ENCODE measurements at regions not wholly inside any gene's neighbourhood (a gene's known extent, or its start where the extent isn't known, plus 50 kb on each side); places are given as distances from the start of the nearest gene placed in this dataset.

GRCh38 chr1:192238421-192238820 lies 78.4 kb upstream of the RGS21 start:
- Mint-ChIP-seq H3K27me3 (no peaks in the 10 kb centered on the region), H3K9me3 (peaks cover 23% of the 10 kb centered on the region), H3K36me3 (ENCODE audit: insufficient read depth) (no peaks in the 10 kb centered on the region), H3K4me1 (no peaks in the 10 kb centered on the region), H3K4me3 (no peak overlapping the region), H3K27ac (ENCODE audit: low read depth) (no peak overlapping the region)
- ATAC-seq (replicated peaks; ENCODE audit: extremely low read depth, poor library complexity, severe bottlenecking) (no peak), DNase-seq (ENCODE audit: low spot score in 2 of 2) (no peak)

GRCh38 chr1:192243721-192244120 lies 73.1 kb upstream of the RGS21 start:
- H3K4me3 Mint-ChIP-seq, result no peak overlapping the region
- ATAC-seq (replicated peaks; ENCODE audit: extremely low read depth, poor library complexity, severe bottlenecking) (no peak), DNase-seq (ENCODE audit: low spot score in 2 of 2) (no peak)
- H3K27ac Mint-ChIP-seq (ENCODE audit: low read depth), result no peak overlapping the region
- peaks cover 20% of the 10 kb centered on the region for H3K9me3 Mint-ChIP-seq
- no peaks in the 10 kb centered on the region for H3K36me3 Mint-ChIP-seq (ENCODE audit: insufficient read depth)
- H3K4me1 Mint-ChIP-seq, result no peaks in the 10 kb centered on the region
- H3K27me3 Mint-ChIP-seq, result no peaks in the 10 kb centered on the region

- no peaks in the 10 kb centered on the region for H3K27me3 Mint-ChIP-seq
Measured at GRCh38 chr1:192251735-192252134, 65.1 kb upstream of the RGS21 start.

GRCh38 chr1:192252776-192253175 lies 64.0 kb upstream of the RGS21 start:
- H3K4me1 Mint-ChIP-seq, result no peaks in the 10 kb centered on the region
- H3K9me3 Mint-ChIP-seq, result peaks cover 13% of the 10 kb centered on the region
- no peak overlapping the region for H3K4me3 Mint-ChIP-seq
- no peaks in the 10 kb centered on the region for H3K27me3 Mint-ChIP-seq
- peaks cover 3% of the 10 kb centered on the region for H3K36me3 Mint-ChIP-seq (ENCODE audit: insufficient read depth)
- ATAC-seq (replicated peaks; ENCODE audit: extremely low read depth, poor library complexity, severe bottlenecking) (no peak), DNase-seq (ENCODE audit: low spot score in 2 of 2) (no peak)
- no peak overlapping the region for H3K27ac Mint-ChIP-seq (ENCODE audit: low read depth)

More at GRCh38 chr1:192251735-192252134, 65.1 kb upstream of the RGS21 start:
- Mint-ChIP-seq H3K36me3 (ENCODE audit: insufficient read depth) (peaks cover 3% of the 10 kb centered on the region), H3K27ac (ENCODE audit: low read depth) (no peak overlapping the region), H3K4me3 (no peak overlapping the region), H3K4me1 (no peaks in the 10 kb centered on the region), H3K9me3 (peaks cover 19% of the 10 kb centered on the region)
- DNase-seq (ENCODE audit: low spot score in 2 of 2), result no peak
- ATAC-seq (replicated peaks; ENCODE audit: extremely low read depth, poor library complexity, severe bottlenecking), result peak; percentile 24

GRCh38 chr1:192256674-192257334 lies 60.0 kb upstream of the RGS21 start:
- Mint-ChIP-seq H3K27me3 (no peaks in the 10 kb centered on the region), H3K27ac (ENCODE audit: low read depth) (no peak overlapping the region), H3K9me3 (peaks cover 18% of the 10 kb centered on the region), H3K36me3 (ENCODE audit: insufficient read depth) (no peaks in the 10 kb centered on the region), H3K4me3 (no peak overlapping the region), H3K4me1 (no peaks in the 10 kb centered on the region)
- ATAC-seq (replicated peaks; ENCODE audit: extremely low read depth, poor library complexity, severe bottlenecking) (no peak), DNase-seq (ENCODE audit: low spot score in 2 of 2) (no peak)

- Mint-ChIP-seq H3K27ac (ENCODE audit: low read depth) (no peak overlapping the region), H3K9me3 (peaks cover 14% of the 10 kb centered on the region), H3K4me1 (no peaks in the 10 kb centered on the region), H3K27me3 (no peaks in the 10 kb centered on the region), H3K36me3 (ENCODE audit: insufficient read depth) (no peaks in the 10 kb centered on the region), H3K4me3 (no peak overlapping the region)
- DNase-seq (ENCODE audit: low spot score in 2 of 2) (no peak), ATAC-seq (replicated peaks; ENCODE audit: extremely low read depth, poor library complexity, severe bottlenecking) (no peak)
Measured at GRCh38 chr1:192260076-192260475, 56.7 kb upstream of the RGS21 start.

GRCh38 chr1:192261476-192261875 lies 55.3 kb upstream of the RGS21 start:
- no peak overlapping the region for H3K4me3 Mint-ChIP-seq
- H3K27ac Mint-ChIP-seq (ENCODE audit: low read depth), result no peak overlapping the region
- DNase-seq (ENCODE audit: low spot score in 2 of 2), result no peak
- H3K9me3 Mint-ChIP-seq, result peaks cover 5% of the 10 kb centered on the region
- no peaks in the 10 kb centered on the region for H3K36me3 Mint-ChIP-seq (ENCODE audit: insufficient read depth)
- no peaks in the 10 kb centered on the region for H3K4me1 Mint-ChIP-seq
- no peak for ATAC-seq (replicated peaks; ENCODE audit: extremely low read depth, poor library complexity, severe bottlenecking)
- H3K27me3 Mint-ChIP-seq, result no peaks in the 10 kb centered on the region

GRCh38 chr1:192263436-192263835 lies 53.4 kb upstream of the RGS21 start:
- H3K27me3 Mint-ChIP-seq, result no peaks in the 10 kb centered on the region
- ATAC-seq (replicated peaks; ENCODE audit: extremely low read depth, poor library complexity, severe bottlenecking) (no peak), DNase-seq (ENCODE audit: low spot score in 2 of 2) (no peak)
- H3K4me3 Mint-ChIP-seq, result no peak overlapping the region
- peaks cover 12% of the 10 kb centered on the region for H3K9me3 Mint-ChIP-seq
- no peak overlapping the region for H3K27ac Mint-ChIP-seq (ENCODE audit: low read depth)
- H3K36me3 Mint-ChIP-seq (ENCODE audit: insufficient read depth), result no peaks in the 10 kb centered on the region
- H3K4me1 Mint-ChIP-seq, result no peaks in the 10 kb centered on the region

- Mint-ChIP-seq H3K27me3 (no peaks in the 10 kb centered on the region), H3K4me3 (no peak overlapping the region), H3K27ac (ENCODE audit: low read depth) (no peak overlapping the region), H3K4me1 (no peaks in the 10 kb centered on the region), H3K36me3 (ENCODE audit: insufficient read depth) (no peaks in the 10 kb centered on the region), H3K9me3 (peaks cover 15% of the 10 kb centered on the region)
- ATAC-seq (replicated peaks; ENCODE audit: extremely low read depth, poor library complexity, severe bottlenecking) (no peak), DNase-seq (ENCODE audit: low spot score in 2 of 2) (no peak)
Measured at GRCh38 chr1:192265516-192266173, 51.1 kb upstream of the RGS21 start.

GRCh38 chr1:192266645-192267044 lies 50.1 kb upstream of the RGS21 start:
- H3K9me3 Mint-ChIP-seq, result peaks cover 15% of the 10 kb centered on the region
- ATAC-seq (replicated peaks; ENCODE audit: extremely low read depth, poor library complexity, severe bottlenecking), result no peak
- no peak overlapping the region for H3K27ac Mint-ChIP-seq (ENCODE audit: low read depth)
- H3K4me1 Mint-ChIP-seq, result no peaks in the 10 kb centered on the region
- H3K4me3 Mint-ChIP-seq, result no peak overlapping the region
- H3K36me3 Mint-ChIP-seq (ENCODE audit: insufficient read depth), result no peaks in the 10 kb centered on the region
- no peak for DNase-seq (ENCODE audit: low spot score in 2 of 2)
- H3K27me3 Mint-ChIP-seq, result no peaks in the 10 kb centered on the region
